ENCODE measurements at regions not wholly inside any gene's neighbourhood (a gene's known extent, or its start where the extent isn't known, plus 50 kb on each side); places are given as distances from the start of the nearest gene placed in this dataset.

GRCh38 chr11:36890841-36891240 is 292.8 kb upstream of the RAG2 start:
- intact Hi-C loops (cut with micrococcal nuclease): no loop called here
- Histone ChIP-seq H3K4me1 (no peaks in the 10 kb centered on the region), H3K27me3 (ENCODE audit: low read depth) (no peaks in the 10 kb centered on the region), H3K9me3 (replicated peaks) (no peaks in the 10 kb centered on the region), H3K27ac (replicated peaks) (no peak overlapping the region), H3K36me3 (no peaks in the 10 kb centered on the region), H3K4me3 (no peak overlapping the region)
- no peak for DNase-seq
- no peak for TF ChIP-seq CTCF (IDR thresholded peaks at IDR 0.05; ENCODE audit: borderline replicate concordance)

GRCh38 chr11:36890121-36890679 is 292.2 kb upstream of the RAG2 start:
- Histone ChIP-seq H3K36me3 (no peaks in the 10 kb centered on the region), H3K9me3 (replicated peaks) (no peaks in the 10 kb centered on the region), H3K4me1 (no peaks in the 10 kb centered on the region), H3K4me3 (no peak overlapping the region), H3K27me3 (ENCODE audit: low read depth) (no peaks in the 10 kb centered on the region), H3K27ac (replicated peaks) (no peak overlapping the region)
- intact Hi-C loops (cut with micrococcal nuclease): no loop called here
- TF ChIP-seq CTCF (IDR thresholded peaks at IDR 0.05; ENCODE audit: borderline replicate concordance): no peak
- DNase-seq: no peak

DNA sequence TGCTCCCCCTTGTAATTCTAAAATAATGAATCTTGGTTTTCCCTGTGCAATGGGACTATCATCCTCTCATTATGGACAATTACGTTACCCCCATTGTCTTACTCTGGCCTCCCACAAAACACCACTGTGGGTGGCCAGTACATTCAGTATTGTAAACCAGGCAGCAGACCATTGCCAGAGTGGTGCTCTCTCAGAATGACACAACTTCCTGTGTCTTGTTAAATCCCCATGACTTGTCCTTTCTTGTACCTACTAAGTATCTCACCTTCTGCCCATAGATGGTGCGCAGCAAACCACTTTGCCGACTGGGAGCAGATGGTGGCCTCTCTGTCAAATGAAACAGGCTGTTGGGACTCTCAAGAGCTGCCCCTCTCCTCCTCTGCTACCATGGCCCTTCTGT is 287.1 kb upstream of the RAG2 start:
- no peaks in the 10 kb centered on the region for H3K36me3 ChIP-seq
- no peak for TF ChIP-seq CTCF (IDR thresholded peaks at IDR 0.05; ENCODE audit: borderline replicate concordance)
- H3K9me3 ChIP-seq (replicated peaks): no peaks in the 10 kb centered on the region
- intact Hi-C loops (cut with micrococcal nuclease): no loop called here
- H3K4me1 ChIP-seq: no peaks in the 10 kb centered on the region
- DNase-seq: no peak
- no peak overlapping the region for H3K27ac ChIP-seq (replicated peaks)
- no peaks in the 10 kb centered on the region for H3K27me3 ChIP-seq (ENCODE audit: low read depth)
- H3K4me3 ChIP-seq: no peak overlapping the region

GRCh38 chr11:36878737-36879136 is 280.7 kb upstream of the RAG2 start:
- no peaks in the 10 kb centered on the region for H3K27me3 ChIP-seq (ENCODE audit: low read depth)
- H3K4me1 ChIP-seq: no peaks in the 10 kb centered on the region
- intact Hi-C loops (cut with micrococcal nuclease): no loop called here
- H3K9me3 ChIP-seq (replicated peaks): no peaks in the 10 kb centered on the region
- no peak overlapping the region for H3K27ac ChIP-seq (replicated peaks)
- H3K36me3 ChIP-seq: no peaks in the 10 kb centered on the region
- H3K4me3 ChIP-seq: no peak overlapping the region
- no peak for DNase-seq
- TF ChIP-seq CTCF (IDR thresholded peaks at IDR 0.05; ENCODE audit: borderline replicate concordance): no peak

GRCh38 chr11:36877149-36877548 is 279.1 kb upstream of the RAG2 start:
- H3K4me3 ChIP-seq: no peak overlapping the region
- intact Hi-C loops (cut with micrococcal nuclease): no loop called here
- H3K27me3 ChIP-seq (ENCODE audit: low read depth): no peaks in the 10 kb centered on the region
- H3K36me3 ChIP-seq: no peaks in the 10 kb centered on the region
- TF ChIP-seq CTCF (IDR thresholded peaks at IDR 0.05; ENCODE audit: borderline replicate concordance): no peak
- no peaks in the 10 kb centered on the region for H3K4me1 ChIP-seq
- no peak overlapping the region for H3K27ac ChIP-seq (replicated peaks)
- no peak for DNase-seq
- no peaks in the 10 kb centered on the region for H3K9me3 ChIP-seq (replicated peaks)

GRCh38 chr11:36876266-36876665 is 278.2 kb upstream of the RAG2 start:
- no peak for DNase-seq
- Histone ChIP-seq H3K27ac (replicated peaks) (no peak overlapping the region), H3K27me3 (ENCODE audit: low read depth) (no peaks in the 10 kb centered on the region), H3K4me3 (no peak overlapping the region), H3K4me1 (no peaks in the 10 kb centered on the region), H3K9me3 (replicated peaks) (no peaks in the 10 kb centered on the region), H3K36me3 (no peaks in the 10 kb centered on the region)
- intact Hi-C loops (cut with micrococcal nuclease): no loop called here
- no peak for TF ChIP-seq CTCF (IDR thresholded peaks at IDR 0.05; ENCODE audit: borderline replicate concordance)

Measured in left ventricle myocardium inferior (tissue), 1 donor.